Mesothelial cell of epicardium (in vitro differentiated cells): ENCODE measurements at regions not wholly inside any gene's neighbourhood (a gene's known extent, or its start where the extent isn't known, plus 50 kb on each side); places are given as distances from the start of the nearest gene placed in this dataset.

Source experiments
- DNase-seq, 2 experiments: peaks; one replicate each; pipeline ENCODE4 v3.0.0; 2021; ENCODE audit warnings: low spot score in 2 of 2; ENCODE audit not compliant: unreplicated experiment in 2 of 2
- H3K27ac Mint-ChIP-seq: 2 replicates; pipeline ENCODE4 v1.8.0; 2021; ENCODE audit warnings: mixed read lengths
- H3K27me3 Mint-ChIP-seq: 2 replicates; pipeline ENCODE4 v1.8.0; 2021; ENCODE audit warnings: low read depth, mixed read lengths
- H3K36me3 Mint-ChIP-seq: 2 replicates; pipeline ENCODE4 v1.8.0; 2021; ENCODE audit warnings: mixed read lengths
- H3K4me1 Mint-ChIP-seq: 2 replicates; pipeline ENCODE4 v1.8.0; 2021; ENCODE audit warnings: mixed read lengths
- H3K4me3 Mint-ChIP-seq: 2 replicates; pipeline ENCODE4 v1.8.0; 2021; ENCODE audit warnings: mild to moderate bottlenecking, moderate library complexity, mixed read lengths
- H3K9me3 Mint-ChIP-seq: 2 replicates; pipeline ENCODE4 v1.8.0; 2021; ENCODE audit warnings: mixed read lengths
- CTCF ChIP-seq: fragments of 200-600 bp; sonication (generic); IDR thresholded peaks from one replicate; pipeline ENCODE4 v1.5.0; 2021; ENCODE audit warnings: antibody characterized with exemption; ENCODE audit not compliant: unreplicated experiment

- Mint-ChIP-seq H3K36me3 (no peaks in the 10 kb centered on the region), H3K4me3 (no peak overlapping the region), H3K4me1 (no peaks in the 10 kb centered on the region), H3K27ac (no peak overlapping the region), H3K9me3 (no peaks in the 10 kb centered on the region), H3K27me3 (no peaks in the 10 kb centered on the region)
- no peak for TF ChIP-seq CTCF
- no peak for DNase-seq
Observed at GRCh38 chr12:77777274-77777673, 53.4 kb upstream of the NAV3 start.

GRCh38 chr12:77774761-77775160 is 55.9 kb upstream of the NAV3 start:
- H3K27ac Mint-ChIP-seq = no peak overlapping the region
- no peak overlapping the region for H3K4me3 Mint-ChIP-seq
- no peaks in the 10 kb centered on the region for H3K9me3 Mint-ChIP-seq
- no peaks in the 10 kb centered on the region for H3K36me3 Mint-ChIP-seq
- no peak for TF ChIP-seq CTCF
- H3K27me3 Mint-ChIP-seq = no peaks in the 10 kb centered on the region
- no peak for DNase-seq
- H3K4me1 Mint-ChIP-seq = no peaks in the 10 kb centered on the region

- Mint-ChIP-seq H3K9me3 (no peaks in the 10 kb centered on the region), H3K4me3 (no peak overlapping the region), H3K27me3 (no peaks in the 10 kb centered on the region), H3K4me1 (no peaks in the 10 kb centered on the region), H3K27ac (no peak overlapping the region), H3K36me3 (no peaks in the 10 kb centered on the region)
- TF ChIP-seq CTCF = no peak
- no peak for DNase-seq
Observed at GRCh38 chr12:77772676-77773298, 57.9 kb upstream of the NAV3 start.

DNA sequence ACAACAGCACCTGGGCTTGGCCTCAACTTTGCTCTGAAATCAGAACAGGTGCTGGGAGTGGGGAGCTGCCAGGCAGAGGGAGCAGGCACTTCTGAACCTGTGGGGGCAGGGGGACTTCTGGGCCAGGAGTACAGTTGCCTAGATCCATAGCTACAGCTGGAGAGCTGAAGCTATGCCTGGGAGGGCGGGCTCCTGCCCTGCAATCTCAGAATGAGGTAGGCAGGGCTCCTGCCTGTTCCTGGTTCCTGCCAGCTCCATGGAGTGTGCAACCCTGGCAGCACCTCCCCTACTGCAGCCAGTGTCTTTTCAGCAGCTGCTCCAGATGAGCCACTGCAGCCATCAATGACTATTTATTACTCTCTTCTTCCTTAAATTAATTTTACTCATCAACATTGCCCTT is 62.1 kb upstream of the NAV3 start:
- Mint-ChIP-seq H3K9me3 (no peaks in the 10 kb centered on the region), H3K27ac (no peak overlapping the region), H3K4me3 (no peak overlapping the region), H3K27me3 (no peaks in the 10 kb centered on the region), H3K36me3 (no peaks in the 10 kb centered on the region), H3K4me1 (peaks cover 13% of the 10 kb centered on the region)
- no peak for DNase-seq
- TF ChIP-seq CTCF = no peak

- Mint-ChIP-seq H3K27me3 (no peaks in the 10 kb centered on the region), H3K27ac (no peak overlapping the region), H3K4me1 (peaks cover 13% of the 10 kb centered on the region), H3K9me3 (no peaks in the 10 kb centered on the region), H3K4me3 (no peak overlapping the region), H3K36me3 (no peaks in the 10 kb centered on the region)
- TF ChIP-seq CTCF = no peak
- no peak for DNase-seq
Observed at GRCh38 chr12:77767756-77768343, 62.8 kb upstream of the NAV3 start.
